Duodenal mucosa (tissue), 2 donors: ENCODE measurements at regions not wholly inside any gene's neighbourhood (a gene's known extent, or its start where the extent isn't known, plus 50 kb on each side); places are given as distances from the start of the nearest gene placed in this dataset.

Experiments used
- H3K27ac ChIP-seq: one replicate; pipeline ENCODE4 v1.7.0; 2013; ENCODE audit warnings: low read depth, low read length
- H3K27me3 ChIP-seq, 2 donors: one replicate each; pipeline ENCODE4 v1.7.0; 2013; ENCODE audit warnings: low read length in 2 of 2, control low read depth in 1 of 2; ENCODE audit not compliant: insufficient read depth in 2 of 2, control insufficient read depth in 1 of 2
- H3K36me3 ChIP-seq, 2 donors: one replicate each; pipeline ENCODE4 v1.7.0; 2013; ENCODE audit warnings: low read length in 2 of 2, control low read depth in 1 of 2; ENCODE audit not compliant: insufficient read depth in 2 of 2, control insufficient read depth in 1 of 2
- H3K4me1 ChIP-seq, 2 donors: one replicate each; pipeline ENCODE4 v1.7.0; 2013; ENCODE audit warnings: low read length in 2 of 2, control low read depth in 1 of 2; ENCODE audit not compliant: insufficient read depth in 2 of 2, control insufficient read depth in 1 of 2
- H3K4me3 ChIP-seq, 2 donors: one replicate each; pipeline ENCODE4 v1.7.0; 2013; ENCODE audit warnings: low read length in 2 of 2, low read depth in 1 of 2
- H3K9ac ChIP-seq, 2 donors: one replicate each; pipeline ENCODE4 v1.7.0; 2013; ENCODE audit warnings: low read length in 2 of 2, low read depth in 1 of 2
- H3K9me3 ChIP-seq, 2 donors: one replicate each; pipeline ENCODE4 v1.7.0; 2013; ENCODE audit warnings: low read length in 2 of 2, control low read depth in 1 of 2; ENCODE audit not compliant: control insufficient read depth in 1 of 2

- Histone ChIP-seq H3K27ac (no peak overlapping the region), H3K4me3 (no peak overlapping the region)
Observed at GRCh38 chr10:28984431-28984830, 304.4 kb upstream of the LYZL1 start.

GRCh38 chr10:28985137-28985885, 303.6 kb upstream of the LYZL1 start:
- no peak overlapping the region for H3K9ac ChIP-seq
- H3K4me1 ChIP-seq = no peaks in the 10 kb centered on the region
- H3K27me3 ChIP-seq = no peaks in the 10 kb centered on the region
- no peaks in the 10 kb centered on the region for H3K36me3 ChIP-seq
- no peak overlapping the region for H3K27ac ChIP-seq
- no peaks in the 10 kb centered on the region for H3K9me3 ChIP-seq
- H3K4me3 ChIP-seq = no peak overlapping the region

More at GRCh38 chr10:28984431-28984830, 304.4 kb upstream of the LYZL1 start:
- Histone ChIP-seq H3K36me3 (no peaks in the 10 kb centered on the region), H3K9me3 (no peaks in the 10 kb centered on the region), H3K27me3 (no peaks in the 10 kb centered on the region), H3K4me1 (no peaks in the 10 kb centered on the region), H3K9ac (no peak overlapping the region)

GRCh38 chr10:28986117-28986792, 302.6 kb upstream of the LYZL1 start:
- H3K4me3 ChIP-seq = no peak overlapping the region
- no peaks in the 10 kb centered on the region for H3K9me3 ChIP-seq
- no peaks in the 10 kb centered on the region for H3K4me1 ChIP-seq
- no peak overlapping the region for H3K27ac ChIP-seq
- H3K9ac ChIP-seq = no peak overlapping the region
- no peaks in the 10 kb centered on the region for H3K36me3 ChIP-seq
- no peaks in the 10 kb centered on the region for H3K27me3 ChIP-seq

- Histone ChIP-seq H3K27me3 (no peaks in the 10 kb centered on the region), H3K36me3 (no peaks in the 10 kb centered on the region), H3K9ac (no peak overlapping the region), H3K27ac (no peak overlapping the region), H3K9me3 (no peaks in the 10 kb centered on the region), H3K4me1 (no peaks in the 10 kb centered on the region), H3K4me3 (no peak overlapping the region)
Observed at GRCh38 chr10:28986856-28987255, 302.0 kb upstream of the LYZL1 start.

GRCh38 chr10:28987555-28988320, 301.1 kb upstream of the LYZL1 start:
- no peak overlapping the region for H3K27ac ChIP-seq

GRCh38 chr10:28988980-28989379, 299.9 kb upstream of the LYZL1 start:
- Histone ChIP-seq H3K9me3 (no peaks in the 10 kb centered on the region), H3K27ac (no peak overlapping the region), H3K4me1 (no peaks in the 10 kb centered on the region)

More at GRCh38 chr10:28987555-28988320, 301.1 kb upstream of the LYZL1 start:
- no peaks in the 10 kb centered on the region for H3K4me1 ChIP-seq
- H3K36me3 ChIP-seq = no peaks in the 10 kb centered on the region
- no peak overlapping the region for H3K9ac ChIP-seq
- no peak overlapping the region for H3K4me3 ChIP-seq
- no peaks in the 10 kb centered on the region for H3K27me3 ChIP-seq
- H3K9me3 ChIP-seq = no peaks in the 10 kb centered on the region

GRCh38 chr10:28991333-28992270, 297.3 kb upstream of the LYZL1 start:
- Histone ChIP-seq H3K9ac (no peak overlapping the region), H3K4me1 (no peaks in the 10 kb centered on the region), H3K27ac (no peak overlapping the region), H3K36me3 (no peaks in the 10 kb centered on the region), H3K27me3 (no peaks in the 10 kb centered on the region), H3K4me3 (no peak overlapping the region), H3K9me3 (no peaks in the 10 kb centered on the region)

More at GRCh38 chr10:28988980-28989379, 299.9 kb upstream of the LYZL1 start:
- Histone ChIP-seq H3K9ac (no peak overlapping the region), H3K27me3 (no peaks in the 10 kb centered on the region), H3K36me3 (no peaks in the 10 kb centered on the region), H3K4me3 (no peak overlapping the region)

GRCh38 chr10:28993056-28993455, 295.8 kb upstream of the LYZL1 start:
- no peaks in the 10 kb centered on the region for H3K4me1 ChIP-seq
- no peaks in the 10 kb centered on the region for H3K9me3 ChIP-seq
- H3K27ac ChIP-seq = no peak overlapping the region
- no peaks in the 10 kb centered on the region for H3K27me3 ChIP-seq
- H3K9ac ChIP-seq = no peak overlapping the region
- H3K36me3 ChIP-seq = no peaks in the 10 kb centered on the region
- no peak overlapping the region for H3K4me3 ChIP-seq

- Histone ChIP-seq H3K9me3 (no peaks in the 10 kb centered on the region), H3K9ac (no peak overlapping the region), H3K36me3 (no peaks in the 10 kb centered on the region), H3K27ac (no peak overlapping the region), H3K4me1 (no peaks in the 10 kb centered on the region), H3K27me3 (no peaks in the 10 kb centered on the region), H3K4me3 (no peak overlapping the region)
Observed at GRCh38 chr10:28993861-28994260, 295.0 kb upstream of the LYZL1 start.
